Anterior cingulate cortex (tissue), 58 donors: ENCODE measurements at regions not wholly inside any gene's neighbourhood (a gene's known extent, or its start where the extent isn't known, plus 50 kb on each side); places are given as distances from the start of the nearest gene placed in this dataset.

Source experiments
- DNase-seq, 58 donors: peaks; one replicate each; lab custom pipeline; 2025; lab: John Stamatoyannopoulos, UW

DNA sequence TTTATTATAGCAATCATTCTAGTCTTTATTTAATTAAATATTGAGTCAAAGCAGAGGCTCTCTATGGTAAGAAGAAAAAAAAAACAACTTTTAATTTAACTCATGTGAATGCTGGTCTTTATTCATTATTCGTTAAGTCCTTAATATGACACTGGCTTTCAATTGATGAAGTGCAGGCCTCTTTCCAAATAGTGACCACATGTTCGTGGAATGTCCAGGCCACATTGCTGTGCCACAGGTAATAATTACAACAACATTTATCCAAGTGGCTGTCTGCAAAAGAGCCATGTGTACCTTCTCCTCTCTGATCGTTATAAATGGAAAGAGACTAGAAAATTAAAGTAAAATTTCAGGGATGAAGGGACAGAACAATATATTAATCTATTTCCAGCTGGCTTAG, 220.1 kb upstream of the PABPC4L start:
- DNase-seq: no peak

DNA sequence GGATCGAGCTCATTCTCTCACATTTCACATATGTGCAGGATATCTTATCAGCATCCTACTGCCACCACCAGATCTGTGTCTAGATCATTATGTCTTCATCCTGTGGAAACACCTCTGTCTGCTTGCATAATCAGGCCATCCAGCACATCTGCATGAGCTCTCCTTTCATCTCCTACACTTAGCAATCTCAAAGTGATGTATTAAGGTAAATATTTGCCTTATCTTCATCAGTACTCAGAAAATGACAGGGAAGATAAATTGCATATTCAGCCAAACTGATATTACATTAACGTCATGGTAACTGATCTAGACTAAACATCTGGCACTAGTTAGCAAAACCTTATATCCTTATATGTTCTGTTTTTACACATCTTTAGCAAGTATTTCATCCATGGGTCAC, 207.3 kb upstream of the PABPC4L start:
- DNase-seq: no peak

DNA sequence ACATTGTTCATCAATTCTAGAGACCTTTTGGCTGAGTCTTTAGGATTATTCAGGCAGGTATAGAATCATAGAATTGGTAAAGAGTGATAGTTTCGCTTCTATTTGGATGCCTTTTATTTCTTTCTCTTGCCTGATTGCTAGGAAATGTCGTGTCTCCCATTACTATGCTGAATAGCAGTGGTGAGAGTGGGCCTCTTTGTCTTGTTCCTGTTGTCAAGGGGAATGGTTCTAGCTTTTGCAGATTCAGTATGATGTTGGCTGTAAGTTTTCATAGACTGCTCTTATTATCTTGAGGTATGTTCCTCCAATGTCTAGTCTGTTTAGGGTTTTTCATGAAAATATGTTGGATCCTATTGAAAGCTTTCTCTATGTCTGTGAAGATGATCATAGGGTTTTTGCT, 200.2 kb upstream of the PABPC4L start:
- no peak for DNase-seq

DNA sequence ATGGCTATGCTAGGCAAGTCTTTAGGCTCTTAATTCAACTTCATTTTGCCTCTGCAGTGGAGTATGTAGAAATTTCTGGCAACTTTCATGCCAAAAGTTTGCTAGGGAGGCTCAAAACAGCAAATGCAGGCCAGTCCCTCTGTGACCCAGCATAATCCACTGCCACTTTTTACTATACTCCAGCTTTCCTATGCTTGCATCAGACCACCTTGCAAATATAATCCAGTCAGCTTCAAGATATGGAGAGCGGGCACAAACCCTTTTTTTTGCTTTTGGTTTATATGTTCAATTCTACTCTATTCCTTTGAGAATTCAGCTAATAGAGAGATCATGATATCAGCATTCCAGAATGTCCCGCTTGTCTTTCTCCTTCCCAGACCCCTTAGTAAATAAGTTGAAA, 192.0 kb upstream of the PABPC4L start:
- no peak for DNase-seq

GRCh38 chr4:134390319-134390718, 188.7 kb upstream of the PABPC4L start:
- DNase-seq: no peak

GRCh38 chr4:134388351-134388750, 186.8 kb upstream of the PABPC4L start:
- DNase-seq: no peak

DNA sequence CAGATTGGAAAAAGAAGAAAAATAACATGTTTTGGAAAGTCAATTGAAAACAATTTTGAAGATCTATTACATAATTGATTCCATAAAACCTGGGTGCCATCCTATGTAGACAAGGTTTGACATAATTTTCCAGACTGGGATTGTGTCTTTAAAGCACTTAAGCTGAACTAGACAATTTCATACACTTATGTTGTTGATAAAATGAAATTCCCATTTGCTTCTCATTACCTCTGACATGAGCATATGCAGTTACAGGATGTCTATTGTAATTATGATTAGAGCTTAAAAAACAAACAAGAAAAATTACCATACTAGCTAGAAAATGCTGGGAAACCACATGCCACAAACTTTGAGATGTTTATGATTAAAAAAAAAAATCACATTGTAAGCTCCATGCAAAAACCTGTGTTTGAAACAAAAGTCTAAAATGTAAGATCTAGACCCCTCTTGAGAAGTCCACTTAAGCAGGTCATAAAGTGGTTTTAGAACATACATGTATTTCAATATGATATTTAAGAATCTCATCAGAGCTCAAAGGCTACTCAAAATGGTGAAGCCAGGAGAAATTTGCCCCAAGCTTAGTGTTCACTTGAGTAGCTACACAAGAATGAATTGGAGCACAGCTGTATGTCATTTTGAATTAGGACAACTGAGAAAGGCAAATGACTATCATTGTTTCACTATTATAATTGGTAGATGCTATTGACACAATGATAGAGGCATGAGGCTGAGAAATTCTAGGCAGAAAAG, 181.1 kb upstream of the PABPC4L start:
- no peak for DNase-seq

- no peak for DNase-seq
Observed at GRCh38 chr4:134375775-134376174, 174.2 kb upstream of the PABPC4L start.

DNA sequence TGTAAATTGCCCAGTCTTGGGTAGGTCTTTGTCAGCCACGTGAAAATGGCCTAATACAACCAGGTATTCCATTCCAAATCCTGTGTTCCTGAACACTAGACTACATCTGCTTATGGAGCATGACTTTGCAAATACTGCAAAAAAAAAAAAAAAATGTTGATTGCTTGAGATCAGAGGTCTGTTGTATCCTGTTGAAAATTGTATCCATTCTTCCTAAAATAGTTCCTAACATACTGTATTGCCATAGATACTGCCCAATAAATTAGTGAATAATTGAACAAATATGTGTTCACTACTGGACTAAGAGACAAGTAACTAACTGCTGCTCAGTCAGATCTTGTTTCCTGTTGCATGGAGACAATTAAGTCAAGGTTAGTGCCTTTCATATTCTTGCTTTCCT, 164.3 kb upstream of the PABPC4L start:
- DNase-seq: no peak

DNA sequence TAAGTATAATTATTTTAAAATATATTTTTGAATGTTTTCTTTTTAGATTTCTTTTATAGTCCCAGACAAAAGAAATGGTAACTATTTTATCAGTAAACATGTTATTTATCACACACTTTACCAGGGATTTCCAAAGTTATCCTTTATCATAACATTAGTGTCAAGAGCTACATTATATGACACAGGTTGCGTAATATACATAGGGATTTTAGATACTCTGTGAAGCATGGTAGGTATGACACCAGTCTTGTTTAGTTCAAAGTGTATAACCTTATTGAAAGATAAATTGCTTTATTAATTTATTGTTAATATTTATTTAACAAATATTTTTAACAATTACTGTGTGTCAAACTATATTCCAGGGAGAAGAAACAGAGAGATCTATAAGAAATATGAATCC, 163.3 kb upstream of the PABPC4L start:
- DNase-seq: no peak

DNA sequence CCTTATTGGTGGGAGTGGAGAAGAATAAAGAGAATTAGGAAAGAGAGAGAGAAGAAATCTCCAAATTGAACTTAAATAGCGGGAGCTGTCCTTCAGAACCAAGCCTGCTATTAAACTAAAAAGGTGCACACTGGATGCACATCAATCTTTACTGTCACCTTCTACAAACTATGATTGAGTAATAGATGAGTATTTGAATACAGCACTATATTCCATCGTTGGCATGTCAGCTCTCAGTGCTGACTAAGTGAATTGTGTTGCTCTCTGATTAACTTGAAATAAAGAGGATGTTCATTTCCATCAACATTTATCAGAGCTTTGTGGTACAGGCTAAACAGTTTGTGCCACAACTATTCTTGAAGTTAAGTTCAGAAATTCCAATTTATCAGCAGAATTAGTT, 143.7 kb upstream of the PABPC4L start:
- DNase-seq: no peak

- DNase-seq: no peak
Observed at GRCh38 chr4:134343656-134344055, 142.1 kb upstream of the PABPC4L start.

DNA sequence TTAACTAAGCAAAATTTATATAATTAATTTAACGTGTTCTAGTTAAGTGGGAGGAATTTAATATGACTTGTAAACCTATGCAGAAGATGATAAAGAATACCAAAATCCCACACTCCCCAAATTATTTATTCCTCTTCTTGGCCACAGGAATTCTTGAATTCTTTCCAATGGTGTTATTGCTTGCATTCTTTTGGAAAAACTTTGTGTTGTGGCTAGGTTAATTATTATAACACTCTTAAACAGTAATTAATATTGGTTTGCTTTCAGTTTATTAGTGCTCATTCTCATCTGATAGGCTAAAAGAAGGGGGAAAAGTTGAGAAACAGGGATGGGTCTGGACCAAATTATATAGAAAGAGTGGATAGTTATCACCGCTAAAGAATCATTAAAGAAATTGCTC, 141.5 kb upstream of the PABPC4L start:
- DNase-seq: no peak

DNA sequence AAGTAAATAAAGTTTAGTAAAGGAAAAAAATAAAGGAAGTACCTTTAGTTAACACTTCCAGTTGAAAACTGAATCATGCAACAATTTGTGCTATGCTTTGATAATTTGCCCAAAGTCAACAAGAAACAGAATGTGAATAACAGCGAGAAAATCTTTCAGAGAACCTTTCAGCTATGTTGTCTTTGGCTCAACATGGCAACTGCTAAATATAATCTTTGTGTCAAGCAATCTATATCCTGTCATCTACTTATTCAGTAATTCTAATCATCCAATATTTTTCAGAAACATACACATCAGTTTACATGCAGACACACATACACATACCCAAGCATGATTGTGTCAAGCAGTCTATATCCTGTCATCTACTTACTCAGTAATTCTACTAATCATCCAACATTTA, 136.0 kb upstream of the PABPC4L start:
- no peak for DNase-seq

GRCh38 chr4:134328741-134329140, 127.2 kb upstream of the PABPC4L start:
- DNase-seq: no peak

- DNase-seq: peak in 1 of 58 donors; percentile 1
Observed at GRCh38 chr4:134327274-134328122, 125.9 kb upstream of the PABPC4L start.

GRCh38 chr4:134326866-134327265, 125.3 kb upstream of the PABPC4L start:
- no peak for DNase-seq

DNA sequence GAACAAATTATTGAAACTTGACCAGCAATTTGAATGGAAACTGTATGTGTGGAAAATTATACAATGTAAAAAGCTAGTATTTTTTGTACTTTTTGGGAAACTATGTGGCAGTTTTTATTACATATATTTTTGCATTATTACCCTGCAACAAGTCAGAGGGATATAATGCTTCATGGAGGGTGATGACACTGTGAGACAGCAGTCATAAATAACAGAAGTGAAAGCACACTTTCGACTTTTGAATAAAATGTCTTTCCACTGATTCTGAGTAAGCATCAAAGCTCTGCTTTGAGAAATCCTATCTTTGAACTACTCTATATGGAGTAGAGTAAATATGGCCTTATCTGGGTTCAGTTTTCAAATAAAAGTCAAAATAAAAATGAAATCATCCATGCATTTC, 122.6 kb upstream of the PABPC4L start:
- DNase-seq: no peak

DNA sequence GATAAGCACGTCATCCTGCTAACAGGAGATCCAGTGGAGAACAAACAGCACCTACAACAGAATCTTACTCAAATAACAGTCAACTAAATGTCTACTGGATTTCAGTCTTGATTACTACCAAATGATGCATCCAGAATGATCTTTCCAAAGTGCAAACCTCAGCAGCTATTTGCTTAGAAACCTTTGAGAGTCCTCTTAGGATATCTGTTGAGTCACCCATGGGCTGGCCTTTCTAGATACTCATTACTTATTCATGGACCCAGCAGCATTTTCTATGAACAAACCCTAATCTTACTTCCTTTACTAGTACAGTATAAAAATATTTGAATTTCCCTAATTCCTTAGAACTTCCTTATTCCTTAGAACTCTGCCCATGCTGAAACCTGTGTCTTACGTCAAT, 118.5 kb upstream of the PABPC4L start:
- DNase-seq: no peak

DNA sequence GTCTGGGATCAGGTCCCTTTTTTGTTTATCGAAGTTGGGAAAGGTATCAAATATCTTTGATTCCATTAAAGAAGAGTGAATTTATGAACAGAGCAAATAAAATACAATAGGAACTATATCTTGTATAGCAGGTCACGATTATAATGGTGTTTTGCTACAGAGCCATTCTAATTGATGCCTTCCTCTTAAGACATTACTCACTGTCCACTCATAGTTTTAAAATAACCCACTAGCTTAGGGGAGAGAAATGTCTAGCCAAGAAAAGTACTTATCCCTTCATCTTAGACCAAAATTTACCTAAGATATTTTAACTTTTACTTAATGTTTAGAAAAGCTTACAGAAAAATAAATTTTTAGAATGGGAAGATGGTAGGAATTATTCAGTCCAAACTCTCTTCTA, 112.0 kb upstream of the PABPC4L start:
- no peak for DNase-seq

DNA sequence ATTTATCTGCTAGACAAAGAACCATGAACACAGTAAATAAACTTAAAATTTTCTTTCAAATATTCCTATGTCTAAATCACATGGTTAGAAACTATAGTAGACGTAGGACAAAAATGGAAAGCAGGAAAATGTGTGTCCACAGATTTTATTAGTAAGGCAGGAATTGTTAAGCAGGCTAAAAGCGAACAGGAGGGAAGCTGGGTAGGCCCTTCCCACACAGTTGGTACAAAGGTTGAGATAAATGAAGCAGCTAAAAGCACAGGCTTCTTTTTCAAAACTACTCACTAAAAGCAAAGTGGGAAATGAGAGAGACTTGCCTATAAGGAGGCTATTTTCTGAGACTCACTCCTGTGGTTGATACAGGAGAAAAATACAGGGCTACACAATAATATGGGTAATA, 108.1 kb upstream of the PABPC4L start:
- DNase-seq: no peak

GRCh38 chr4:134308910-134309309, 107.3 kb upstream of the PABPC4L start:
- no peak for DNase-seq
